GM12878 (cell line): ENCODE measurements at regions not wholly inside any gene's neighbourhood (a gene's known extent, or its start where the extent isn't known, plus 50 kb on each side); places are given as distances from the start of the nearest gene placed in this dataset.

Source experiments
- ATAC-seq: fragments of 200-7000 bp; cut with Tn5 transposase; 3 replicates; pipeline ENCODE4 v1.9.1; 2020; ENCODE audit warnings: mild to moderate bottlenecking, moderate library complexity
- BruUV-seq: library from RNA; stranded (reverse); fragments of 400-500 nt; replicated peaks from 2 replicates; lab custom pipeline; 2021; lab: Mats Ljungman, UMichigan
- CTCF ChIA-PET: fragments of 300-600 bp; sonication (Branson Sonifier 250); formaldehyde crosslinking; extraction: SDS; loops from one replicate; lab custom pipeline; 2021; ENCODE audit warnings: inconsistent platforms; lab: Yijun Ruan, JAX
- POLR2A ChIA-PET: fragments of 350-600 bp; formaldehyde crosslinking; extraction: SDS; loops from one replicate; lab custom pipeline; 2021; ENCODE audit warnings: inconsistent platforms; lab: Charles Lee
- RAD21 ChIA-PET: fragments of 300-600 bp; sonication (Branson Sonifier 250); formaldehyde crosslinking; loops from one replicate; lab custom pipeline; 2023; ENCODE audit warnings: antibody characterized with exemption; ENCODE audit not compliant: unreplicated experiment; lab: Charles Lee
- SMC1A ChIA-PET: fragments of 300-600 bp; sonication (Branson Sonifier 250); formaldehyde crosslinking; loops from one replicate; lab custom pipeline; 2023; ENCODE audit not compliant: unreplicated experiment, uncharacterized antibody; lab: Charles Lee
- DNase-seq: peaks from one replicate; pipeline ENCODE4 v3.0.0-alpha.2; 2011; ENCODE audit warnings: low read depth, low spot score
- FAIRE-seq: peaks from 3 replicates; lab custom pipeline; 2011; peaks lifted over from hg19 to GRCh38; lab: Jason Lieb, UNC
- H2AFZ ChIP-seq: 2 replicates; pipeline ENCODE4 v1.6.0; 2011; ENCODE audit warnings: low read depth, low read length, control low read depth; ENCODE audit not compliant: control insufficient read depth
- H3K27ac ChIP-seq: 2 replicates; pipeline ENCODE4 v1.5.1; 2011; ENCODE audit warnings: control low read depth; ENCODE audit not compliant: control insufficient read depth, insufficient read depth
- H3K27me3 ChIP-seq, 2 experiments: replicated peaks in 1 of 2; 2 replicates each; pipeline versions ENCODE4 v1.6.0 to v1.6.1; 2011; ENCODE audit warnings: low read length in 1 of 2; ENCODE audit not compliant: control insufficient read depth in 2 of 2, insufficient read depth in 2 of 2
- H3K36me3 ChIP-seq, 2 experiments: 2 replicates each; pipeline ENCODE4 v1.5.1; 2011; ENCODE audit warnings: low read length in 1 of 2; ENCODE audit not compliant: control insufficient read depth in 2 of 2, insufficient read depth in 2 of 2
- H3K4me1 ChIP-seq: 2 replicates; pipeline ENCODE4 v1.6.1; 2011; ENCODE audit warnings: mild to moderate bottlenecking, low read length, moderate library complexity, mixed read lengths; ENCODE audit not compliant: control insufficient read depth, insufficient read depth
- H3K4me2 ChIP-seq: 2 replicates; pipeline ENCODE4 v1.6.0; 2011; ENCODE audit warnings: control low read depth; ENCODE audit not compliant: control insufficient read depth, insufficient read depth
- H3K4me3 ChIP-seq: fragments of 200-600 bp; sonication (generic); 2 replicates; pipeline ENCODE4 v1.5.1; 2016
- H3K79me2 ChIP-seq: 2 replicates; pipeline ENCODE4 v1.6.0; 2011; ENCODE audit warnings: low read length; ENCODE audit not compliant: control insufficient read depth, insufficient read depth
- H3K9ac ChIP-seq: 2 replicates; pipeline ENCODE4 v1.8.0; 2011; ENCODE audit warnings: low read length, control low read depth, mixed read lengths; ENCODE audit not compliant: control insufficient read depth, insufficient read depth
- H3K9me3 ChIP-seq: replicated peaks from 3 replicates; pipeline ENCODE4 v1.5.1; 2011; ENCODE audit warnings: mild to moderate bottlenecking, low read length; ENCODE audit not compliant: control insufficient read depth, insufficient read depth
- H4K20me1 ChIP-seq: 2 replicates; pipeline ENCODE4 v1.6.0; 2011; ENCODE audit not compliant: control insufficient read depth, insufficient read depth
- ATF7 ChIP-seq: fragments of 450-650 bp; IDR thresholded peaks from 2 replicates; pipeline ENCODE4 v1.6.1; 2016; ENCODE audit warnings: low read depth, mild to moderate bottlenecking
- BHLHE40 ChIP-seq, 2 experiments: fragments of 450-650 bp in 1 of 2; IDR thresholded peaks; 2 replicates each; pipeline ENCODE4 v1.6.1; 2011 to 2017; ENCODE audit warnings: low read depth in 2 of 2, borderline replicate concordance in 1 of 2, improper control_type of control experiment in 1 of 2, low read length in 1 of 2, mild to moderate bottlenecking in 1 of 2
- BMI1 ChIP-seq: fragments of 450-650 bp; IDR thresholded peaks from 2 replicates; pipeline ENCODE4 v1.6.1; 2016; ENCODE audit warnings: mild to moderate bottlenecking, moderate library complexity, borderline replicate concordance
- CHD1 ChIP-seq: IDR thresholded peaks from 2 replicates; pipeline ENCODE4 v1.6.1; 2012; ENCODE audit warnings: low read depth, low read length, improper control_type of control experiment
- CREM ChIP-seq: IDR thresholded peaks from 2 replicates; pipeline ENCODE4 v1.6.1; 2014; ENCODE audit warnings: antibody characterized with exemption, low read depth
- FOXM1 ChIP-seq: IDR thresholded peaks from 2 replicates; pipeline ENCODE4 v1.6.1; 2012; ENCODE audit warnings: low read depth, mild to moderate bottlenecking, inconsistent platforms, low read length, moderate library complexity
- IKZF2 ChIP-seq, 2 experiments: fragments of 450-650 bp; IDR thresholded peaks; 2 replicates each; pipeline ENCODE4 v1.6.1; 2017; ENCODE audit warnings: mild to moderate bottlenecking in 2 of 2, moderate library complexity in 2 of 2
- IRF4 ChIP-seq: IDR thresholded peaks from 2 replicates; pipeline ENCODE4 v1.6.1; 2011; ENCODE audit warnings: low read depth, low read length
- NR2C1 ChIP-seq: fragments of 450-650 bp; IDR thresholded peaks from 2 replicates; pipeline ENCODE4 v1.6.1; 2017; ENCODE audit warnings: antibody characterized with exemption, mild to moderate bottlenecking, moderate library complexity
- NR2F1 ChIP-seq: fragments of 450-650 bp; conservative IDR thresholded peaks from 2 replicates; pipeline ENCODE4 v1.6.1; 2017; ENCODE audit warnings: mild to moderate bottlenecking
- RBBP5 ChIP-seq: fragments of 200-600 bp; sonication (generic); conservative IDR thresholded peaks from 2 replicates; pipeline ENCODE4 v1.6.1; 2016
- RELA ChIP-seq: fragments of 450-650 bp; IDR thresholded peaks from 2 replicates; pipeline ENCODE4 v1.8.0; 2014; ENCODE audit warnings: borderline replicate concordance; ENCODE audit not compliant: partially characterized antibody
- STAT3 ChIP-seq: IDR thresholded peaks from 2 replicates; pipeline ENCODE4 v1.6.1; 2011; ENCODE audit warnings: low read depth, low read length, improper control_type of control experiment
- TCF12 ChIP-seq: IDR thresholded peaks from 2 replicates; pipeline ENCODE4 v1.6.1; 2011; ENCODE audit warnings: low read depth, mild to moderate bottlenecking, low read length
- WRNIP1 ChIP-seq: IDR thresholded peaks from 2 replicates; pipeline ENCODE4 v1.6.1; 2011; ENCODE audit warnings: low read depth, low read length, improper control_type of control experiment, borderline replicate concordance
- ZBED1 ChIP-seq: IDR thresholded peaks from 2 replicates; pipeline ENCODE4 v1.6.1; 2016; ENCODE audit warnings: borderline replicate concordance
- WGBS: methylation state at CpG from one replicate; pipeline ENCODE4 v1.1.6; 2016; ENCODE audit warnings: low lambda C conversion rate; ENCODE audit not compliant: insufficient replicate concordance, insufficient coverage; ENCODE audit errors: missing lambda C conversion rate; 5-methylcytosine and 5-hydroxymethylcytosine counted together
- in situ Hi-C: fragments of 300-500 bp; cut with MboI; formaldehyde crosslinking; loops from 9 replicates; pipeline ENCODE4 v1.14.3; 2018; ENCODE audit warnings: mixed read lengths
- intact Hi-C: fragments of 100-400 bp; cut with micrococcal nuclease; formaldehyde crosslinking; loops from one replicate; pipeline ENCODE4 v1.14.2; 2022; ENCODE audit not compliant: unreplicated experiment
- TF ChIP-seq, protein P1 (sequence below): IDR thresholded peaks from 2 replicates; pipeline ENCODE4 v1.6.1; 2012; ENCODE audit warnings: mild to moderate bottlenecking, low read depth, low read length
- TF ChIP-seq, protein P2 (sequence below): IDR thresholded peaks from 2 replicates; pipeline ENCODE4 v1.6.1; 2011; ENCODE audit warnings: mild to moderate bottlenecking, low read depth, low read length, moderate library complexity; ENCODE audit not compliant: insufficient replicate concordance
- TF ChIP-seq, protein P3 (sequence below): fragments of 450-650 bp; IDR thresholded peaks from 2 replicates; pipeline ENCODE4 v1.6.1; 2017; ENCODE audit warnings: low read depth, mild to moderate bottlenecking, moderate library complexity

DNA sequence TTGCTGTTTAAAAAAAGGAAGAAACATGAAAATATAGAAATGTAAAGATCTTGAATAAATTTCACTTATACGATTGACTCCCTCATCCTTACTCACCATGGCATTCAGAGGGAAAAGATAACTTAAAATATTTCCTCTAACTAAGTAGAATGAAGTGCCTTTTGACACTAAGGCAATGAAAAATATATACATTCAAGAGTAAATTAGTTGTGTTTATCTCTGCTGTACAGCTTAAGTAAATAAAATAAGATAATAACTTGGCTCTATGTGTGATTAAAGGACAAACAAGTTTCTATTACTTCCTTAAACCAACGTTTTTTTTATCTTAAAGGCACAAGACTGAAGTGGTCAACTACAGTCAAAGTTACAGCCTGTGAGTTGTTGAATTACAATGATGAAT lies 142.3 kb upstream of the LRRTM4 start:
- Histone ChIP-seq H3K9me3 (no peaks in the 10 kb centered on the region), H4K20me1 (no peaks in the 10 kb centered on the region), H3K4me1 (no peaks in the 10 kb centered on the region), H3K9ac (no peak overlapping the region), H3K79me2 (no peaks in the 10 kb centered on the region), H3K27me3 (no peaks in the 10 kb centered on the region), H2AFZ (no peak overlapping the region), H3K4me3 (no peak overlapping the region), H3K36me3 (no peaks in the 10 kb centered on the region), H3K4me2 (no peak overlapping the region), H3K27ac (no peak overlapping the region)
- no TSS peak for BruUV-seq
- in situ Hi-C loops = no loop called here
- FAIRE-seq = no peak
- TF ChIP-seq CREM (no peak), IKZF2 (IDR thresholded peaks at IDR 0.05) (no peak), FOXM1 (no peak), RBBP5 (no peak), STAT3 (no peak), BHLHE40 (IDR thresholded peaks at IDR 0.05; ENCODE audit: borderline replicate concordance in 1 of 2, low read depth in 2 of 2, low read length in 1 of 2) (no peak), NR2C1 (no peak), ATF7 (no peak), IRF4 (no peak), BMI1 (no peak), NR2F1 (no peak), CHD1 (no peak), TCF12 (no peak), ZBED1 (no peak), WRNIP1 (no peak), RELA (no peak)
- TF ChIP-seq, protein P1, sequence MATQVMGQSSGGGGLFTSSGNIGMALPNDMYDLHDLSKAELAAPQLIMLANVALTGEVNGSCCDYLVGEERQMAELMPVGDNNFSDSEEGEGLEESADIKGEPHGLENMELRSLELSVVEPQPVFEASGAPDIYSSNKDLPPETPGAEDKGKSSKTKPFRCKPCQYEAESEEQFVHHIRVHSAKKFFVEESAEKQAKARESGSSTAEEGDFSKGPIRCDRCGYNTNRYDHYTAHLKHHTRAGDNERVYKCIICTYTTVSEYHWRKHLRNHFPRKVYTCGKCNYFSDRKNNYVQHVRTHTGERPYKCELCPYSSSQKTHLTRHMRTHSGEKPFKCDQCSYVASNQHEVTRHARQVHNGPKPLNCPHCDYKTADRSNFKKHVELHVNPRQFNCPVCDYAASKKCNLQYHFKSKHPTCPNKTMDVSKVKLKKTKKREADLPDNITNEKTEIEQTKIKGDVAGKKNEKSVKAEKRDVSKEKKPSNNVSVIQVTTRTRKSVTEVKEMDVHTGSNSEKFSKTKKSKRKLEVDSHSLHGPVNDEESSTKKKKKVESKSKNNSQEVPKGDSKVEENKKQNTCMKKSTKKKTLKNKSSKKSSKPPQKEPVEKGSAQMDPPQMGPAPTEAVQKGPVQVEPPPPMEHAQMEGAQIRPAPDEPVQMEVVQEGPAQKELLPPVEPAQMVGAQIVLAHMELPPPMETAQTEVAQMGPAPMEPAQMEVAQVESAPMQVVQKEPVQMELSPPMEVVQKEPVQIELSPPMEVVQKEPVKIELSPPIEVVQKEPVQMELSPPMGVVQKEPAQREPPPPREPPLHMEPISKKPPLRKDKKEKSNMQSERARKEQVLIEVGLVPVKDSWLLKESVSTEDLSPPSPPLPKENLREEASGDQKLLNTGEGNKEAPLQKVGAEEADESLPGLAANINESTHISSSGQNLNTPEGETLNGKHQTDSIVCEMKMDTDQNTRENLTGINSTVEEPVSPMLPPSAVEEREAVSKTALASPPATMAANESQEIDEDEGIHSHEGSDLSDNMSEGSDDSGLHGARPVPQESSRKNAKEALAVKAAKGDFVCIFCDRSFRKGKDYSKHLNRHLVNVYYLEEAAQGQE = no peak
- TF ChIP-seq, protein P2, sequence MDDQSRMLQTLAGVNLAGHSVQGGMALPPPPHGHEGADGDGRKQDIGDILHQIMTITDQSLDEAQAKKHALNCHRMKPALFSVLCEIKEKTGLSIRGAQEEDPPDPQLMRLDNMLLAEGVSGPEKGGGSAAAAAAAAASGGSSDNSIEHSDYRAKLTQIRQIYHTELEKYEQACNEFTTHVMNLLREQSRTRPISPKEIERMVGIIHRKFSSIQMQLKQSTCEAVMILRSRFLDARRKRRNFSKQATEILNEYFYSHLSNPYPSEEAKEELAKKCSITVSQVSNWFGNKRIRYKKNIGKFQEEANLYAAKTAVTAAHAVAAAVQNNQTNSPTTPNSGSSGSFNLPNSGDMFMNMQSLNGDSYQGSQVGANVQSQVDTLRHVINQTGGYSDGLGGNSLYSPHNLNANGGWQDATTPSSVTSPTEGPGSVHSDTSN = no peak
- TF ChIP-seq, protein P3, sequence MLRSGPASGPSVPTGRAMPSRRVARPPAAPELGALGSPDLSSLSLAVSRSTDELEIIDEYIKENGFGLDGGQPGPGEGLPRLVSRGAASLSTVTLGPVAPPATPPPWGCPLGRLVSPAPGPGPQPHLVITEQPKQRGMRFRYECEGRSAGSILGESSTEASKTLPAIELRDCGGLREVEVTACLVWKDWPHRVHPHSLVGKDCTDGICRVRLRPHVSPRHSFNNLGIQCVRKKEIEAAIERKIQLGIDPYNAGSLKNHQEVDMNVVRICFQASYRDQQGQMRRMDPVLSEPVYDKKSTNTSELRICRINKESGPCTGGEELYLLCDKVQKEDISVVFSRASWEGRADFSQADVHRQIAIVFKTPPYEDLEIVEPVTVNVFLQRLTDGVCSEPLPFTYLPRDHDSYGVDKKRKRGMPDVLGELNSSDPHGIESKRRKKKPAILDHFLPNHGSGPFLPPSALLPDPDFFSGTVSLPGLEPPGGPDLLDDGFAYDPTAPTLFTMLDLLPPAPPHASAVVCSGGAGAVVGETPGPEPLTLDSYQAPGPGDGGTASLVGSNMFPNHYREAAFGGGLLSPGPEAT = no peak
- ChIA-PET SMC1A (no interaction called here), POLR2A (no interaction called here), CTCF (no interaction called here), RAD21 (interaction anchor here (0.6 kb wide), 1 partner anchor 1220 kb away, joined by 3 read pairs; no protein-coding TSS in a partner anchor)
- DNase-seq = no peak
- no peak for ATAC-seq
- WGBS = 0% methylated on average over 2 of the region's 2 CpGs
- intact Hi-C loops = no loop called here
